Activated CD8-positive, alpha-beta memory T cell treated with anti-CD3 and anti-CD28 coated beads, Interleukin-2, amount 50 U/mL, for 1 hour (primary cell): ENCODE measurements at regions not wholly inside any gene's neighbourhood (a gene's known extent, or its start where the extent isn't known, plus 50 kb on each side); places are given as distances from the start of the nearest gene placed in this dataset.

Experiments
- DNase-seq: peaks from one replicate; pipeline ENCODE4 v3.0.0-alpha.2; 2020; ENCODE audit errors: extremely low read depth

DNA sequence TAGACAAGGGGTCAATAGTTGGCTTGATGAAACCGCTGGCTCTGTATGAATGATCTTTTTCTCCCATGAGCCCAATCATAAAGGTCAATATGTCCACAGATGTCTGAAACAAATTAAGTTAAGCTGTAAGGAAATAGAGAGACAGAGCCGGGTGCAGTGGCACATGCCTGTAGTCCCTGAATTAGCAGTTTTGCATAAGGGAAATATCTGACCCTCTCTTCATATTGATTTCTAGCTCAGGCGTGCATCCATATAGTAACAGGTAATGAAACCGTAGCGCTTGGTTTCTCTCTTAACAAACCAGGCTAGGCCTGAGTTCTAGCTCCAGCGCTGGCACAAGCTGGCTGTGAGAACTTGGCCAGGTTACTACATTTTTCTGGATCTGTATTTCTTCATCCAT lies 118.1 kb upstream of the ERCC6L2 start:
- DNase-seq, result no peak

DNA sequence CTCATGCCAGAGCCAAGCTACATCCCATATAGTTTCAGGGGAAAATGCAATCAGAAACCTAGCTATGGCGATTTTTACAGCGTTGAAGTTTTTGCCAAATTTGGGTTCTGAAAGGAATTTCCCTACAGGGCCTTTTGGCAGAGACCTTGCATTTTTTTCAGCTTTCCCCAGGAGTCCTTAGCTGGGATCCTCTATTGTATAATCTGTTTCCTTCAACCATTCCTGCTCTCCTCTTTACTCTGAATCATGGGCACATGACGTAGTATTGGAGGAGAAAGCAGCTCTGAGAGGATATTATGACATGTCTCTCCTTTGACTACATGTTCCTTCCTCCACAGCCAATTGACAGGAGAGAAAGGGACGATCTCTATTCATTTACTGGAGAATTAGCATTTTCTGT lies 118.5 kb upstream of the ERCC6L2 start:
- no peak for DNase-seq

DNA sequence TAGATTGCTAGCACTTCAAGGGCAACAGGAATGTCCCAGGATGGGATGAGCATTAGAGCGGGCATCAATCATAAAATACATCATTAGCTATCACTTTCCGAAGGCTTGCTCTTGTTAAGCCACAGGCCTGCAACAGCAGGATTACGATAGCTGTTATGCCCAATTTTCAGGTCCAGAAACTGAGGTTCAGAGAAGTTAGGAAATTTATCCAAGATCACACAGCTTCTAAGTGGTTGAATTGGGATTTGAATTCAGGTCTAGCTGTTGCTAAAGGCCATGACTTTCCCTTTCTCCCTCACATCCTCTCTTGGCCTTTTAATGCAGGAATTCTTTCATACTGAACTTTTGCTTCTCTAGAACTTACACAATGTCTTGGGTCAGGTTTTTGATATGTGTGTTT lies 119.4 kb upstream of the ERCC6L2 start:
- no peak for DNase-seq

DNA sequence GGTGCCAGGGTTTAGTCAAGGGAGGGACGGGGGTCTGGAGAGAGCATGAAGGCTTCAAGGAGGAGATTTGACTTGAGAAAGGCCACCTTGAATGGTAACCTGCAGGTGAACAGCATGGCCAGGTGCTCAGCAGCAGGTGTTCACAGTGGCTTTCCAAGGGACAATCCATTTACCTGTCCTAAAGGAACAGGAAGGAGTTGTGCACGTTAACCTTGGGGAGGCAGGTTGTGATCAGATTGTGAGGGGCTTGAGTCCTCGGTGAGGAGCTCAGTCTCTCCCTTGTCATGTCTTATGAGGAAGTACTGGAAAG lies 120.1 kb upstream of the ERCC6L2 start:
- DNase-seq, result no peak

DNA sequence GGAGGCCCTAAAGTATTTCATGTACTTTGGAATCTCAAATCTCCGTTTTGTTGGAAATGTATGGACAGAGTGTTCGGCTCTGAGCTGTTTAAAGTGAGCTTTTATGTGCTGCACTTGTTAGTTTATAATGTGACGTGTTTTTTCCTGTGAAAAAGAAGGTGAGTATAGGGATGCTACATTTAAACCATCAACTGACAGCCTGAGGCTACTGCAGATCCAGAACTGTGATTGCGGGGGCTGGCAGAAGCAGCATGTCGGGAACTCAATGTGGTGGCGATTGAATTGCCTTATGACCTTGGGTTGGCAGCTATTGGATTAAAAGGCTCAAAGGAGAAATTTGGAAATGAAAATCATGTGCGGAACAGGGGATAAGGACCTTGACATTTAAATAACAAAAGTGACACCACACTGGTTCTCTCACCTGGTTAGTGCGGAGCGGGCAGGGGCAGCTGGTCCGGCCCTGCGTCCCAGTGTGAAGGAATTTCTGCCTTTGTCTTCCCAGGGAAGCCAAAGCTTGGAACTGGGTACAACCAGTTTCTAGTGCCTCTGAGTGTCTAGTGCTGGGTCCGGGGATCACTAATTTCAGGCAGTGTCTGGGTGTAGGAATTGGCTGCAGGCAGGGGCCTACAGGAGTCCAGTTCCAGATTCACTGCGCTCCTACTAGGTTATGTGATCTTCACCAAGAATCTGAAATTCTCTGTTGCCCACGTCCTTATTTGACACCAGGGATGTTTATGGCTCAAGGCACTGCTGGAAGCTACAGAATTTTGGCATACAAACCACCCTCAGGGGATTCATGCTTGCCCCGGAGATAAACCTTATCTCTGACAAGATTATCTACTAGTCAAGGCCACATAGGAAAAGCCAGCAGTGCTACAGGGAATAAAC lies 120.7 kb upstream of the ERCC6L2 start:
- no peak for DNase-seq

DNA sequence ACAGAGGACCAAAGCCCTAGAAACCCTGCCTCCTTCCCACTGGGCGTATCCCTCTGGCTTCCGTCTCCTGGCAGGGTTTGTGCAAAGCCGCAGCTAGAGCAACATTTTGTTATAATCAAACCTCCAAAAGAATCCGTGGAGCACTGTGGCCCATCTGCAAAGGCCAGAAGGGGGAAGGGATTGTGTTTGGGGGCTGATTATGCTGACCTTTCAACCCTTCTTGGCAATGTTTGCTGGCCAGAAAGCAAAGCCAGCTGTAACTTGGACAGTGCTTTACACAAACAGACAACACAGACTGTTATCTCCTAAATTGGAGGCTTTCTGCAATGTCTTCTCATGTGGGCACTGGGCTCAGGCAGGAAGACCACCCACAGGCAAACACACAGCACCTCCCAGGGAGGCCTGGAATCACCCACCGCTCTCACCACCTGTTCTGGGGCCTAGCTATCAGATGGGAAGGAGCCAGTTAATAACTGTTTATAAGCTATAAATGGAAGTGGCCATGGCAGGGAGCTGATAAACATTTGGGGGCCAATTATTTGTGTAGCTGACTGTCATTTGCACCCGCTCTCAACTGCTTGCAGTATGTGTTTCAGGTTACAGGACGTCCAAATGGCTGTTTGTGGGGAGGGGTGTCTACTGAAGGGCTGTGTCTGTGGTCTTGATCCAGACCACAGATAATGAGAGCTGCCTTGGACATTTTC lies 121.6 kb upstream of the ERCC6L2 start:
- DNase-seq, result no peak

DNA sequence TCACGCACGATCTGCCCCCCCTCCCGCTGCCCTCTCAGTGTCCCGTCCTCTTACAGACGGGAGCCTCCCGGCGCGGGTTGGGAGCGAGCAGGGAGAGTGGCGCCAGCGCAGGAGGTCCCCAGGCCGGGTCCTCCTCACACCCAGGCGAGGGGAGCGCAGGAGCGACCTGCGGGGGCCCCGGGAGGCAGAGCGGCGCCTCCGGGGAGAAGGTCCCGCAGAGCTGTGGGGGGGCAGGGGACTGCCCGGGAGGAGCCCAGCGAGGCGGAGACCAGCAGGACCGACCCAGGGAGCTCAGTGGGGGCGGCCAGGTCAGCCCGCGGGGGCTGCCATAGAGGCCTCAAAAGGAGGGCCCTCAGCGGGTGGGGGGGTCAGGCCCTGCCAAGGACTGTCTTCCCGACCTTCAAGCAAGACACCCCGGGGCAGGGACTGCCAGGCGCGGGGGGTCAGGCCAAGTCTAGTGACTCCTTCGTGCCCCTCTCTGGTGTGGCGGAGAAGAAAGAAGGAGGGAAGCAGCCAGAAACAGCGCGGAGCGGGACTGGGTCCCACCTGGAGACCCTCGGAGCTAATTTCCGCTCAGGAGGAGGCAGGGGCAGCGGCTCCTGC lies 123.3 kb upstream of the ERCC6L2 start:
- DNase-seq, result no peak

DNA sequence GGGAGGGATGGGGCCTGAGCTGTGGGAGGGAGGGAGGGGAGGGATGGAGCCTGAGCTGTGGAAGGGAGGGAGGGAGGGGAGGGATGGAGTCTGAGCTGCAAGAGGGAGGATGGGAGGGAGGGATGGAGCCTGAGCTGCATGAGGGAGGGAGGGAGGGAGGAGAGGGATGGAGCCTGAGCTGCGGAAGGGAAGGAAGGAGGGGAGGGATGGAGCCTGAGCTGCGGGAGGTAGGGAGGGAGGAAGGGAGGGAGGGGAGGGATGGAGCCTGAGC lies 124.0 kb upstream of the ERCC6L2 start:
- DNase-seq, result no peak

DNA sequence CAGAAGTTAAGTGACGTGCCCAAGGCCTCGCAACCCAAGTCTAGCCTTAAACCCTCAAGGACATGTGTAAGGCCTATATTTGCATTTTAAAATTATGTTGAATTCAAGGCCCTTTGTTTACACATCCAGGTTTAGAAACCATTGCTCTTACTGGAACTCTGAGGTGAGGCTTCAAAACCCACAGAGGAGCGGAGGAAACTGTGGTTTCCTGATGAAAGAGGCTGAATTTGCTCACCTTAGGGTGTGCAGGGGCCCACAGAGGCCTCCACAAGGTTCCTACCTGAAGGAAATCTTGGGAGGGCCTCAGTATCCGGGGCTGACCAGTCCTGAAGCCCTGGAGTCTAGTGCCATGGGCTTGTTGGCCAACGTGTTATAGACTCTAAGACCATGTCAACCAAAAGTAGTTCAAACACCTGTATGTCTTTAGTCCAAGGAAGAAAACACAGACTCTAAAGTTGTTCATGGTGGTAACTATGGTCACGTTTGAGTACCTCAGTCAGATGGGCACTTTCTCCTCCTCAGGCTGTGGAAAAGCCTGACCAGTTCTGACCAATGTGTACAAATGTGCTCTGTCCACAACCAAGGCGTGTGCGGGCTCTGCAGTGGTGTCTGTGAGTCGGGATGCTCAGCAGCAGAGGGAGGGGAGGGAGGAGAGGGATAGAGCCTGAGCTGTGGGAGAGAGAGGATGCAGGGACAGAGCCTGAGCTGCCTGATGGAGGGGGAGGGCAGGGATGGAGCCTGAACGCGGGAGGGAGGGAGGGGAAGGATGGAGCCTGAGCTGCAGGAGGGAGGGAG lies 124.6 kb upstream of the ERCC6L2 start:
- DNase-seq, result no peak

DNA sequence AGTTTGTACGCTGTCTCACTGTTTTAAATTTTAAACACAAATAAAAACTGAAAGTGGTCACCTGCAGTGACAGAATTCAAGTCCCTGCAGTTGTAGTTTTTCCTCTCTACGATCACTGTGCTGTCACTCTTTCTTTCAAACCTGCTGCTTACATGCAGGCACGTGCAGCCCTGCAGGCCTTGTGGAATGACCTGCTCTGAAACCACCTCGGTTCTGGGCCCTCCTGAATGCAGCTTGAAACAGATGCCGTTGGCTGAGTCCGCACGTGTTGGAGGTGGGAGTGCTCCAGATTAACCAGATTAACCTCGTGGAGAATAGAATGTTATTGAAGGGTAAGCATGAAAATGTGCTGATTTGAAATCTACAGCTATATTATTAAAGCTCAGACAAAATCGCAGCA lies 126.0 kb upstream of the ERCC6L2 start:
- no peak for DNase-seq

DNA sequence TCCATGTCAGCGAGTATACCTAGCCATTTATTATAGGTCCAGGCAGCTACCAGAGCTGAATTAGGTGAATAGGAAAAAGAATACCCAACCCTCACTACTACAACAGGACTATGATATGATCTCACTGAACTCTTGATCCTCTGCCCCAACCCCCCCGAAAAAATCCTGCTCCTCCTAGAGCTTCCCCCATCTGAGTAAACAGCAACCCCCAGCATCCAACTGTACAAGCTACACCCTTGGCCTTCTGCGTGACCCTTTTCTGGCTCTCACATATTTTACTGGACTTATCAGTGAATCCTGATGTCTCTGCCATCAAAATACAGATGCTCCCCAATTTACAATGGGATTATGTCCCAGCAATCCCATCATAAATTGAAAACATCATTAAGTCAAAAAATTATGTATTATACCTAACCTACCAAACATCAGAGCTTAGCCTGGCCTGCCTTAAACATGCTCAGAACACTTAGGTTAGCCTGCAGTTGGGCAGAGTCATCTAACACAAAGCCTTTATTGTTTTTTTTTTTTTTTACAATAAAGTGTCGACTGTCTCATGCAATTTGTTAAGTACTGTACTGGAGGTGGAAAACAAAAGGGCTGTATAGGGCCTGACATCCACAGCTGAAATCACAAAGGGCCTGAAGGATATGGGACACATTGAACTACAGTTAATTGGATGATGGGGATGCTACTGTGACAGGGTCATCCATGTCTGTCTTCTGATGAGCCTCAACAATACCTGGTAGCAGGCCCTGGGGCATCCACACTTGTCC lies 128.9 kb upstream of the ERCC6L2 start:
- no peak for DNase-seq

DNA sequence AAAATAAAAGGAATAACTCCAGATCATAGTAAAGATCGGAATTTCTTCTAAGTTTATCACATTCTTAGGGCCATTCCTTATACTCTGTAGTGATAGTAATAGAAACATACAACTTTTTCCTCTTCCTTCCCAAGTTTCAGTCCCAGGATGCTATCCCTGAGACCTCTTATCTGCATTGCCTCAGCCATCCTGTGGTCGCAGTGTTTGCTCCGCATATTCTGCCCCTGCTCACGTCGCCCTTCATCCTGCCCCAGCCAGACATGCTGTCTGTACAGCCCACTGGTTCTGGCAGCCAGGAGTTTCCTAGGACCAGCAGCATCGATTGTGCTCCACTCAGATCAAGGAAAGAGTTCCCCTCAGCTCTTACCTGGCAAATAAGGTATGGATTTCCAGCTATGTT lies 132.7 kb upstream of the ERCC6L2 start:
- DNase-seq, result no peak

DNA sequence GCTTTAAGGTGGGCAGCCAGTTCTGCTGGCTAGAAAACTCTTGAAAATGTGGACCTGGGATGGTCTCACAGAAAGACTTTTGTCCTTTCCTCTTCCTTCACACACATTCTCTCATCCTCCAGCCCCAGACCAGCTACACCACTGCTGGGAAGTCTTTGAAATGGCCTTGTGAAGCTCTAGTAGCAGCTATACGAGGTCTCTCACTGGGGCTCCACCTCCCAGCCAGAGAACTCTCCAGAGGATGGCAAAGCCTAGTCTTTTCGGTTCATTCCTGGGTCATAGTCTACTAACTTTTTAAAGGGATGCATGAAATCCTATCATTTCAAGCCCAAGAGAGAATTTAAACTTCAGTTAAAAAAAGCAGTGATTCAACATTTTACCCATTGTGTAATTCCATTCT lies 133.9 kb upstream of the ERCC6L2 start:
- no peak for DNase-seq

DNA sequence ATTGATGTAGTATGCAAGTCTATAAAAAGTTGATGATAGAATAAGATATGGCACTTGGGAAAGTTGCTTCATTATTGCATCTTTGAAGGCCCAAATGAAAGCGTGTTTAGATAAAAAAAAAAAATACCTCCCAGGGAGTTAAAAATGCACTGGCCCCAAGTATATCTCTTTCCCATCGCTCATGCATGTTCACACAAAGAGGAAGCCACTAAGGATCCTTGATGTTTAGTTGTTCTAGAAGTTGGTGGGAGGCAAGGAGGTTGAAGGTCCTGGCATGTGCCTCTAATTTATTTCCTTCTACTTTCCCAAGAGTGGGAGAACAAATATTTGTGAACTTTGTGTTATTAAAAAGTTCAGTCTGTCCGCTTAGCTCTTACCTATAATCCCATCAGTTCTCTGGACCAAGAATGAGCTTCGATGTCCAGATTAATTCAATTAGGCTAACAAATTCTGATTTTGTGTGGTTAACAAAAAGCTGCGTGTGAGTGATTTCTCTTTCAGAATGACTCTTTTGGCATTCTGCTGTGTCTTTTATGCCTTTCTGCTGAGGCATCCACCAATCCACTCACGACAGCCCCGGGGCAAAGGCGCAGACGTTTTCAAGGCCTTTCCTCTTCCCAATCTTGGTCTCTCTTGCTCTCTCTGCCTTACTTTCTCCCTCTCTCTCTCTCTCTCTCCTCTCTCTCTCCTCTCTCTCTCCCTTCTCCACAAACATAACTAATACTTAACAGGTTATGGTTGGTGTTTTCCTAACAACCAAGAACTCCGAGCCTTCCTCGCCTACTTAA lies 135.1 kb upstream of the ERCC6L2 start:
- DNase-seq, result no peak

DNA sequence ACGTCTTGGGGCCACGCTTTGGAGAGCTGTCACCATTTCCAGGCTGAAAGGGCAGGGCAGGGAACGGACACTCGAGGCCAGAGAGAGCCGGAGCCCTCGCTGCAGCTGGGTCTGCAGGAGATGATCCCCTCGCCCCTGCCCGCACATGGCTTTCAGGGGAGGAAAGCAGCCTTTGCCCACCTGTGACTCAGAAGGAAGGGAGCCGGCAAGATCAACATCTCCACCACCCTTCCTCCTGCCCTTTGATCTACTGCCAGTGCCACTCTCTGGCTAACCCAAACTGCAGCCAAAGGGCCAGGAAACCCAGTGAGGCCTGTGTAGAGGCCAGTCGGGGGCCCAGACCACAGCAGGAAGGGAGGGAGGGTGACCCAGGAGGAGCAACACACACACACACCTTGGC lies 137.1 kb upstream of the ERCC6L2 start:
- DNase-seq, result no peak

DNA sequence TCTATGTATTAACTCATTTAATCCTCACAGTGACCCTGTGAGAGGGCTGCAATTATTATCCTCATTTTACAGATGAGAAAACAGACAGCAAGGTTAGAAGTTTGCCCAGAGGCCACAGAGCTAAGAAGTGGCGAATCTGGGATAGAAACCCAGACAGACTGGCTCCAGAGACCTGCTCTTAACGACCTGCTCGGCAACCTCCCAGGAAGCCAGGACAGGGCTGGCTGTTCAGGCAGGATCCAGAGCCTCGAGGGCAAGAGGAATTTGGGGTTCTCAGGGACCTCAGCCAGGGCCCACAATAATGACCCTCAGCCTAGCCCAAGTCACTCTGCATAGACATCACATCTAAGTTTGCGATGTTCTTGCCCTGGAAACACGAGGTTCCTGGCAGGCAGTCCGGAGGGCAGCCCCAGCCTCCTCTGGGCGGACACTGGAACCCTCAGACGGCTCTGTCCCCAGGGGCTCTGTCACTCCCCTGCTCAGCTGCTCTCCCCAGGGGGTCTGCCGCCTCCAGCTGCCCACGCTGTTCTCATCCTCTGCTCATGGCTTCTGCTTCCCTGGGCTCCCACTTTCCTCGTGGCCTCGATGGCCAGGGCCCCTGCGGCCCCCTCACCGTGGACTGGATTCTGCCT lies 138.5 kb upstream of the ERCC6L2 start:
- DNase-seq, result no peak

DNA sequence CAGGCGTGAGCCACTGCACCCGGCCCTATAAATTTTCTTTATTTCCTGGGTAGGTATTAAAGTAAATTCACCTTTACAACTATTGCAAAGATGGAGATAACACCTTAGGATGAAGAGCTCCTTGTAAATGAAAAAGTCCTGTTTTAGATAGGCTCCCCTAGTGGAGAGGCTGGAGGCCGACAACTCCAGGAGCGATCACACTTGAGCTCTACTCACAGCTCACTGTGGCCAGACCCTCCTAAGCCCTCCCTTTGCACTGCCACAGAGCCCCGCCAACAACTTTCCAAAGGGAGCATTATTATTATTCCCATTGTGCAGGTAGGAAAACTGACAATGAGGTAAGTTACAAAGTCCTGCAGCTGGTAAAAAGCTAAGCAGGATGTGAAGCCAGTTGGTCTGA lies 139.1 kb upstream of the ERCC6L2 start:
- no peak for DNase-seq

DNA sequence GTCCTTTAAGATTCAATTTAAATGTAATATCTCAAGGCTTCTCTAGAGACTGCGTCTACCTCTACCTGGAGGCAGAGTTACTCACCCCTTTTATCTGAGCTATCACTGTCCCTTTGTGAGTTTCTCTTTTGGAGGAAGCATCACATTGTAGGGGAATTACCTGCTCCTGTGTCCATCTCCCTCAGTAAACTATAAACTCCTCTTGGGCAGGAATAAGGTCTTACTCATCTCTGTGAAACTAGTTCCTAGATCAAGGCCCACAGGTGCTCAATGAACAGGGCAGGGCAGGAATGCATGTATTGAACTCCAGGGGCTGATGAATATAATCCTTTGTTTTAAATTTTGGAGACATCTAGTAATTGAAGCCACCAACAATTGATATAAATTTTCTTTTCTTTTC lies 139.8 kb upstream of the ERCC6L2 start:
- DNase-seq, result no peak

DNA sequence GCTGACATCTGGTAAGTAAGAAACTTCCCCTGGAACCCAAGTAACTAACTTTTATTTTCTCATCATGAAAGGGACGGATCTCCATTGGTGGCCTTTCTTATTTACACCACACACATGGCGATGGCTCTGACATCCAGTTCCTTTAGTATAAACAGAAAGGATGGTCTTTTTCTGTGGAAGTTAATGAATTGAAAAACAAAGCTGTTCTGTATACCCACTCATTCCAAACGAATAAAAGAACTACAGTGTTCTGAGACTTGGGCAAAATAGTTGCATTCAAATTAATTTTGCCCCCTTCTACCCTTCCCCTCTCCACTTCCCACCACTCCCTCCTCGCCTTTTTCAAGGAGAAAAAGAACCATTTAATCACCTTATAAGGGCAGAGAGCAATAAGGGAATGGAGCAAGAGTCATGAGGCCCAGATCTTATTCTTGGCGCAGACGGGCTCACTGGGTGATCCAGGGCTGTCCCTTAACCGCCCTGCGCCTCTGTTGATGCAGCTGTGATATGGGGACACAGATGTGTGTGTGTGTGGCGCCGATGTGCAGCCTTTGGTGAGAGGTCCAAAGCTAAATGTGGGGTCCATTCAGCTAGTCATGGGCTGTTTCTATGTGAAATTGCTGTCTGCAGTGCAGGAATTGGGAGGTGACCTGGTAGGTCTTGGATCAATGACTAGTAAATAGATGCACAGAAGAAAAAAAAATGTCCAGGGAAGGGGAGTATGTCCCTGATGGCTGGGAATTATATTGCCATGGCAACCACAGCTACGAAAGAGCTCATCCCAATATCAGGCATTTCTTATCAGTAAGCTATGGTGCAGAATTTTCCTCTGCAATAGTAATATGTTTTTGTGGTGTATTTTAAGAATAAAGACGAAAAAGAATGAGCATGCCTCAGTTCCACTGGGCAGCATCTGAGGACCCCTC lies 141.5 kb upstream of the ERCC6L2 start:
- no peak for DNase-seq
